HG03378 (cell line): ENCODE measurements at regions not wholly inside any gene's neighbourhood (a gene's known extent, or its start where the extent isn't known, plus 50 kb on each side); places are given as distances from the start of the nearest gene placed in this dataset.

Source experiments
- ATAC-seq: cut with Tn5 transposase; IDR thresholded peaks from one replicate; pipeline ENCODE4 v1.9.1; 2021; ENCODE audit warnings: mild to moderate bottlenecking, moderate library complexity; ENCODE audit not compliant: unreplicated experiment

- ATAC-seq = no peak
These were observed 60.9 kb upstream of the RUNX3 start for GRCh38 chr1:24990779-24991641.

DNA sequence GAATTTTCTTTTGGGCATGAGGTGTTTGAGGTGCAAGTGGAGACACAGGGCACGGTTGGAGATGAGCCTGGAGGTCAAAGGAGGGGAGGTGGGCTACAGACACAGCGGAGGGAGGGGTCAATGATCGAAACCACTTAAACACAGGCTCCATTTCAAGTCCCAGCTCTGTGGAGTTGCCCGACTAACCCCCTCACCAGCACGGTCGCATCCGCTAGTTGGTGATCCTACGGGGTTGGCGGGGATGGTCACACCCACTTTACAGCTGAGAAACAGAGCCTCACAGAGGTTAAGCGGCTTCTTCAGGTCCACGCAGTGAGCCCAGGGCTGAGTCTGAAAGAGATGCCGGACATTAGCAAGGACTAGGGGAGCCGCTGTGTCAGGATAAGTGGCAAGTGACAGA lies 60.1 kb upstream of the RUNX3 start:
- no peak for ATAC-seq

DNA sequence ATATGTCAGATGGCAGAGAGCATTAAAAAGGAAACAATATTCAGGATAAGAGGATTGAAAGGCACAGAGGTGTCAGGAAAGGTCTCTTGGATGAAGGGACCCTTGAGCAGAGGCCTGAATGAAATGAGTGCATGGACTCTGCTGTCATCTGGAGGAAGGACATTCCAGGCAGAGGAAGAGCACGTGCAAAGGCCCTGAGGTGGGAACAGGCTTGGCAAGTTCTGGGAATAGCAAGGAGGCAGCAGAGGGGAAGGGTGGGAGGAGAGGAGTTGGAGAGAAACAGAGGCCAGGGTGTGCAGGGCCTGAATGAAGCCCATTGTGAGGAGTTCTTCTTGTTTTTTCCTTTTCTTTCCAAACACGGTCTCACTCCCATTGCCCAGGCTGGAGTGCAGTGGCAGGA lies 59.0 kb upstream of the RUNX3 start:
- ATAC-seq = no peak

DNA sequence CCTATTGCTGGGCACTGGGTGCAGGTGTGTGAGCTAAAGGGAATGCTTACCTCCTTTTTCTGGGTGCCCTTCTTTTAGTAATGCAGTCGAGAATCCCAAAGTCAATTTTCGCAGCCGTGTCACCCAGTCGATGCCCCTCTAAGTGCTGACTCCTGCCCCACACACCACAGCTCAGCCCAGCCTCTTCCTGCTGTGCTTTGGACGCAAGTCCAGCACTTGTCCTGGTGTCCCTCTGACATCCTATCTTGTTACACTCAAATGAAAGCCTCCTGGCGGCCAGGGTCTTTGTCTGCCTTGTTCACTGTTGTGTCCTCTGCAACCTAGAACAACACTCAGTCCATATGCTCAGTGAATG lies 58.5 kb upstream of the RUNX3 start:
- no peak for ATAC-seq

- no peak for ATAC-seq
These were observed 57.9 kb upstream of the RUNX3 start for GRCh38 chr1:24987875-24988557.

GRCh38 chr1:24987424-24987823 lies 57.3 kb upstream of the RUNX3 start:
- ATAC-seq = no peak

GRCh38 chr1:24986372-24986965 lies 56.4 kb upstream of the RUNX3 start:
- no peak for ATAC-seq

- no peak for ATAC-seq
These were observed 55.7 kb upstream of the RUNX3 start for GRCh38 chr1:24985737-24986136.

DNA sequence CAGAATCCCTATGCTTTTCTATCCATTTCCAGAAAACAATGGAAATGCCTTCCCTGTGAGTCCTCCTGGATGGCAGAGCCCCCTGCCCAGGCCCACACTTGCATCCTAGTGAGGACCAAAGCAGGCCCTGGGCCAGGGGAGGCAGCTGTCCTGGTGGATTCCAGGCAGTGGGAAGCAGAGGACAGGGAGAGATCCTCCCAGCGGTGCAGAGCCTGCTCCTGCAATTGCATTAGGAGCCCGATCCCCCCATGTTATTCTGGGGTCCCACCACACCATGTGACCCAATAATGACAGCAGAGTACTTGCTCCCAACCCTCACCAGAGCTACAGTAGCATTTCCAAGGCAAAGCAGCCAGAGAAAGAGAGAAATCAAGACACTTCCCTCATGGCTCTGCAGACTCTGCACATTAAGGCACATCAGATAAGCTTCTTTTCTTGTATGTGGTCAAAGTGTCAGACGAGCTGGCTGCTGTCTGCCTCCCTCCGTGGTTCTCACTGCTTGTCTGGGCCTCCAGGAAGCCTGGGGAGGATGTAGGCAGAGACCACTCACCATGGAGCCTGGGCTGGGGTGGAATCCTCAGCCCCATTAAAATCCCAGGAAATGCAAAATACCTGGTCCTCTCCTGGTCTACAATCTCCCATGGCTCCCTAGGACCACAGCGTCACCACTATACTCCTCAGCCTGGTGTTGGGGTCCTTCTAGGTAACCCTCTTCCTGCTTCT lies 54.9 kb upstream of the RUNX3 start:
- ATAC-seq = no peak

- ATAC-seq = no peak
These were observed 54.2 kb upstream of the RUNX3 start for GRCh38 chr1:24984300-24984699.

GRCh38 chr1:24983006-24983680 lies 53.1 kb upstream of the RUNX3 start:
- no peak for ATAC-seq

GRCh38 chr1:24981631-24982005 lies 51.5 kb upstream of the RUNX3 start:
- no peak for ATAC-seq

- no peak for ATAC-seq
These were observed 51.0 kb upstream of the RUNX3 start for GRCh38 chr1:24980836-24981630.
